GM19099 (cell line): ENCODE measurements at regions not wholly inside any gene's neighbourhood (a gene's known extent, or its start where the extent isn't known, plus 50 kb on each side); places are given as distances from the start of the nearest gene placed in this dataset.

Experiments used
- POLR2A ChIP-seq: IDR thresholded peaks from 3 replicates; pipeline ENCODE4 v1.6.1; 2011; ENCODE audit warnings: low read depth; ENCODE audit not compliant: insufficient read length; ENCODE audit errors: extremely low read depth

DNA sequence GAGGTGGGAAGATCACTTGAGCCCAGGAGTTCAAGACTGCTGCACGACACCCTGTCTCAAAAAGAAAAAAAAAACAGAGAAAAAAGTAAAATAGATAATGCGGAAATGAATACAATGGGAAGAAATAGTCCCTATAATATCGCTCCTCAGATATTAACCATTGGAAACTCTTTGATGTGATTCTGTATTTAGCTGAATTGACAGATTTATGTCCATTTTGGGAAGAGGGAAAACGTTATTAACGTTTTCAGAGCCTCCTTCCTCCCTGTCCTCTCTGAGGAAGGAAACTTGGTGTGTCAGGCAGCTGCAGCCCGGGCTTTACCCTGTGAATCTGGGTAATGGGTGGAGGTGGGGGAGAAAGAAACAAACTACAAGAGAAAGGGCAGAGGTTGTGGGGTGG is 61.6 kb upstream of the ECE1 start:
- no peak for TF ChIP-seq POLR2A

DNA sequence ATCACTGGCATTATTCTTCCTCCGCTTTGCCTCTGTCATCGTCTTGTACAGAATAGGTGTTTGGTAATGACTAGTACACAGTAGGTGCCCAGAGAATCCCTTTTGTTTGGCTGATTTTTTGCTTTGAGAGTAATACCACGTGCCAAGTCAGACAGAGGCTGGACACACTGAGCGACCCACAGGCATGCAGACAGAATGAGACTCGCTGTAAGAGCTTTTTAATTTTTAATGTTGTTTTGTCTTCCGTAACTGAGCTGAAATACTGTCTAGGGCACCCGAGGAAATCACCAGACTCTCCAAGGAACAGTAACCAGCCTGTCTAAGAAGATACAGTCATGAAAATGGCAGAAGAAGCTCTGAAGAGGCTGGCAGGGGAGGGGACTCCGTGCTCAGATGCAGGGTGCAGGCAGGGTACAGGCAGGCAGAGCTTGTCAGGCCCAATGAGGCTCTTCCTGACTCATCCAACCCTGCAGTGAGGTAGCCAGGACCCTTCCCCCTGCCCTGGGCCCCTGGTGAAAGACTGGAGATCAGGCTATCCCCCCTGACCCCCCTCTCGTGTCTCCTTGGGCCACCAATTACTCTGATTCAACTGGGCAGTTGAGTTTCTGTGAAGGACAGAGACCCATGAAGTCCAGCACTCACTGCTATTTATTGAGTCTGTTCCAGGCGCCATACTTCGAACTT is 60.1 kb upstream of the ECE1 start:
- TF ChIP-seq POLR2A, result no peak

DNA sequence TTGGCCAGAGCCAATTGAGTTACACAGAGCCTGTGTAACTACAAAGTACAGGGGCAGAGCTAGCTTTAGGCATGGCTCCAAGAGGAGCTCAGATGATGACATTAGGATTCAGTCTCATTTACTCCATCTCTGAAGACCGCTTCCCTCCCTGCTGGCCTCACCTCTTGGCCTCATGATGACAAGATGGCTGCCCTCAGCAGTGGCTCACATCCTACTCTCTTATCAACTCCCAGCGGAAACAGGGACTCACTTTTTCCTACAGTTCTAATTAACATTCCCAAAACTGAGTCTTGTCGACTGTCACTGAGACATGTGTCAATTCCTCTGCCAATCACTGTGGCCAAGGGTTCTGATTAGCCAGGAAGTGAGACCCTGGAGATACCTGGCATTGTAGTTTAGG is 59.4 kb upstream of the ECE1 start:
- TF ChIP-seq POLR2A, result no peak

DNA sequence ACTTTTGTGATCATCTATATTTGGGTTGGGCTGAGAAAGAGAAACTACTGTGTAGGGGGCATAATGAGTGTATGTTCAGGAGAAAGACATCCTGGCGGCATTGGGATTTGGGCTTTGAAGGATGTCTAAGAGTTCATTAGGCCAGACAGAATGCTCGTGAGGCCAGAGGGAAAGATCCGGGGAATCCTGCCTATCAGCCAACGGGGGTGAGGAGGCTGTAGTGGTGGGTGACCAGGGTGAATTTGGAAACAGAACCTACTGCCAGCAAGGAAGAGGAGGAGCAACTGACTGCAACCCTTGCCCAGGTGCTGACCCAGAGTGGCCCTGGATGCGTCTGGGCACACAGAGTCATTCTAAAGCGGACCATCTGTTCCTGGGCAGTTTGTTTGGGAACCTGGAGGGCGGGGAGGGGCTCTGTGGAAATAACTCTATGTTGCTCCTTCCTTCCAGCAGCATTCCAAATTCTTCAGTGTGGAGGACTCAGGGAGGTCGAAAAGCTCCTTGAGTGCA is 56.9 kb upstream of the ECE1 start:
- TF ChIP-seq POLR2A, result no peak

DNA sequence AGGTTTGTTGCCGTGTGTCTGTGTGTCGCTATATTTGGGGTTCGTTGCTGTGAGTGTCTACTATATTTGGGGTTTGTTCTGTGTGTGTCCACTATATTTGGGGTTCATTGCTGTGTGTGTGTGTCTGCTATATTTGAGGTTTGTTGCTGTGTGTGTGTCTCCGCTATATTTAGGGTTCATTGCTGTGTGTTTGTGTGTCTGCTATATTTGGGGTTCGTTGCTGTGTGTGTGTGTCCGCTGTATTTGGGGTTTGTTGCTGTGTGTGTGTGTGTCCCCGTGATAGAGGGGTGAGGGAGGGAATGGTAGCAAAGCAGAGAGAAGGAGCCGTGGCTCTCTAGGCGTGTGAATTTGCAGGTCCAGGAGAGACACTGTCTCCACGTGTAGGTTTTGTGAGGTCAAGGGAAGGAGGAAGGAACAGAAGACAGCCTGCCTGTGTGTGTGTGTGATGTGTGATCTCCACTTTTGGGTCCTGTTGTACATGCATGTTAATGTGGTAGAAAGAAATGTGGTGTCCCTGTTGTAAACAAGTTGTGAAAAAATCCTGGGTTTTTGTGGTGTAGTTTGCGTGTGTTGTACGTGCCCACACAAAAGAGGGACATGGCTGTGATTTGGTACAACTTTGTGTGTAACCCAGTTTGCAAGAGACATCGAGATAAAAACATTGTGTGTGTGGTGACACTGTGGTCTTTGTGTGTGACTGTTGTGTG is 56.3 kb upstream of the ECE1 start:
- TF ChIP-seq POLR2A, result no peak

DNA sequence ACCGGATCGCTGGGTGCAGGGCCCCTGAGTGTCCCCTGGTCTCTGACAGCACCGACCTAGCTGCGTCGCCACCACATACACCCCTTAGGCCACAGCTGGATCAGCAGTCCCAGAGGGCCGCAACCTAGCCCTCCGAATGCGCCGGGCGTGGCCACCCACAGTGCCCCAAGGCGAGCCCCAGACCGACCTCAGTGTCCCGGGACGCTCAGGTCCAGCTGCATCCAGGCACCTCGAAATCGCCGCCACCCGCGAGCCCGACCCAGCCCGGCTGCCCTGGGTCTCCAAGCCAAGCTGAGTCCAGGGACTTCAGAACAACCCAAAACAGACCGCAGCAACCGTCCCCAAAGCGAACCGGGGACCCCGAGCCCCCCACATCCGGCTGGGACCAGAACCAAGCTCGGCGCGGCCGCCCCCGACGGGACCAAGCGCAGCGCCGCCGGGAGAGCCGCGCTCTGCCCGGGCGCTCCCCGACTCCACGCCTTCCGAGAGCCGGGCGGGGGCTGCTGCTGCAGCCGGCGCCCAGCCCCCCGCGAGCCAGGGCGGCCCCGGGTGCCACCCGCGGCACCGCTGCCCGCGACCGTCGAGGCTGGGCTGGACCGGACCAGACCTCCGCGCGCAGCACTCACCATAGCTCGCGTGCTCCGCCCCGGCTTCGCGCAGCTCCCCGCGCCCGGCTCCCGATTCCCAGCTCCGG is 54.6 kb upstream of the ECE1 start:
- TF ChIP-seq POLR2A, result peak; percentile 31

DNA sequence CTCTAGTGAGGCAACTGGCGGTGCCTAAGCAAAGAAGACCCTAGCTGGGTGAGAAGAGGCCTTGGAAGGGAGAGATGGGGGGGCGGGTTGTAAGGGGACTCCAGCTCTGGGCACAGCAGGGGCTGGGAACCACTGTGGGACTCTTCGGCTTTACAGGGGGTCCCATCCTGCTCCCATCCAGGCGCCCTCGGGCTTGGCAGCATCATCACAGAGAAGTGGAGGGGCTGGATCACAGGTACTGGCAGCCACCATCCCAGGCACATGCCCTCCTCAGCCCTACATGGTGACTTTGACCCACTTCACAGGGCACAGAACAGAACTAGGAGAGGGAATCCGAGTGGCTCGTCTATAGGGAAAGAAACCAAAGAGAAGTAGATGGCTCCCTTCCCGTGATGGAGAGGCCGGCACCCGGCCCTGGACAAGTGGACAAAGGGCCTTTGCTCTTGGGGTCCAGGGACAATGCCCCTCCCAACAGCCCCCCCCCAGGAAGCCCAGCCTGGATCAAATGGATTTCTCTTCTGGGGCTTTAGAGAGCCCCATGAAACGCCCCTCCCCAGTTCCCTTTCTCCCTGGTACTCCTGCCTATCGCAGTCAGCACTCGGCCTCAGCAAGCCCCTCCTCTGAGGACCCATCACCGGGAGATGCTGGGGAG is 54.0 kb upstream of the ECE1 start:
- no peak for TF ChIP-seq POLR2A

DNA sequence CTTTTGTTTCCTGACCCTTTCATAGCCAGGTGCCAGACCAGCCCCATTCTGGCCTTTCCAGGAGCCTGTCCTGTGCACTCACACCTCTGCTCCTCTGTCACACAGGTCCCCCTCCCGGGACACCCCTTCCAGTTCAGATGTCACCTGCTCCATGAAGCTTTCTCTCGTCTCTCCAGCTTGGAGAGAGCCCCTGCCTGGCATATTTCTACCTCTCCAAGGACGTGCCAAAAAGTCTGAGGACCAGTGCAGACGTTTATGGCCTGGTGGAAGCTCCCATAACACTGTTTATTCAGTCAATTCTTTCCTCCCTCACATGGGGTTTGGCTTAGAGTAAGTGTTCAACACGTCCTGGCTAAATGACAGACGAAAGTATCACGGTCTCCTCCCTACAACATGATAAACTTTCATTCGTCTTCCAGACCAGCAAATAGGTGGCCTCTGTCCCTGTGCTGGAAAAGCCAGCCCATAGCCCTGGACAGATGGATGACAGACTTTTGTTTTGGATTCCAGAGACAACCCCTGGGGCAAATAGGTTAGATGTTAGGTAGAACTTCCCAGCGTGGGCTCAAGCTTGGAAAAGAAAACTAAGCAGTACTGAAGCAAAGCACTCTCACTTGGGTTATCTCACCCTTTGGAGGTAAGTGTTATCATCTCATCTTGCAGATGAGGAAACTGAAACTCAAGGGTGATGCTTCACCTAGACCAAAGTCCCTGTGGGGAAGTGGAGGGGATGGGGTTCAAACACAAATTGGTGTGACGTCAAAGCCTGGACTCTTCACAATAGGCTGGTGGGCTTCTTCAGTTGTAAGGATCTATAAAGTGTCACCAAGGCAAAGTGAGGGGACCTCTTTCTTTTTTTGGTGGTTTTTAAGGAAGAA is 52.9 kb upstream of the ECE1 start:
- no peak for TF ChIP-seq POLR2A

DNA sequence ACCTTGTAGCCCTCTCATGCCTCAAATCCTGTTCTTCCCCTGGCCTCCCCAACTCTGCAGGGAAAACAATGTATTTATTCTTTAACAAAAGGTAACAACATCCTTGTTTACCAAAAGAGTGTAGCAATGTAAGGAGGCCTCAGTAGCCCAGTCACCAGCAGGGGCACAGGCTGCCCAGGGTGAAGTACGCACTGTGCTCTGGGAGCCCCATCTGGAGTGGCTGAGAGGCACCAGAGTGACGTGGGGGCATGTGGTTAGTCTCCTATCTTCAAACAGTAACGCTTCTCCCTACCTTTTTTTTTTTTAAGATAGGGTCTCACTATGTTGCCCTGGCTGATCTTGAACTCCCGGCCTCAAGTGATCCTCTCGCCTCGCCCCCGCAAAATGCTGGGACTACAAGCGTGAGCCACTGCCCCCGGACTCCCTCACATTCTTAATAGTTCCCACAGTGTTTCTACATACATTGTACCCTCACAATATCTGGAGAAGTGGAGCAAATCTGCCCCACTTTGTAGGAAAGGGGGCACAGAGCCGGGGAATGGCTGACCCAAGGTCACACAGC is 51.3 kb upstream of the ECE1 start:
- TF ChIP-seq POLR2A, result no peak

DNA sequence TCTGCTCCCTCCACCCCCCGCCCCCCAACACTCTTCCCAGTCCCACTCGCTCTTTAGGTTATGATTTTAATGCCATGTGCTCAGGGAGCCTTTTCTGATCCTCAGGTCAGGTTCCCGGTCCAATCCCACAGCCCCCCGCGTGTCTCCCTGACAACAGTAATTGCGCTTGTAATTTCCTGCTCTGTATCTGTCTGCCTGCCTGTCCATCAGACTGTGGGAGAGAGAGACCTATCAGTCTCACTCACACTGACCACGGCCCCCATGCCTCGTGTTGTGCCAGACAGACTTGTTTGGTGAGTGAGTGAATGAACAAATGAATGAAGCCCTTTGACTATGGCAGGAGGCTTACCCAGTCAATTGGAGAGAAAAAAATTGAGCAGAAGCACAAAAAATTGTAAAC is 50.8 kb upstream of the ECE1 start:
- TF ChIP-seq POLR2A, result no peak

DNA sequence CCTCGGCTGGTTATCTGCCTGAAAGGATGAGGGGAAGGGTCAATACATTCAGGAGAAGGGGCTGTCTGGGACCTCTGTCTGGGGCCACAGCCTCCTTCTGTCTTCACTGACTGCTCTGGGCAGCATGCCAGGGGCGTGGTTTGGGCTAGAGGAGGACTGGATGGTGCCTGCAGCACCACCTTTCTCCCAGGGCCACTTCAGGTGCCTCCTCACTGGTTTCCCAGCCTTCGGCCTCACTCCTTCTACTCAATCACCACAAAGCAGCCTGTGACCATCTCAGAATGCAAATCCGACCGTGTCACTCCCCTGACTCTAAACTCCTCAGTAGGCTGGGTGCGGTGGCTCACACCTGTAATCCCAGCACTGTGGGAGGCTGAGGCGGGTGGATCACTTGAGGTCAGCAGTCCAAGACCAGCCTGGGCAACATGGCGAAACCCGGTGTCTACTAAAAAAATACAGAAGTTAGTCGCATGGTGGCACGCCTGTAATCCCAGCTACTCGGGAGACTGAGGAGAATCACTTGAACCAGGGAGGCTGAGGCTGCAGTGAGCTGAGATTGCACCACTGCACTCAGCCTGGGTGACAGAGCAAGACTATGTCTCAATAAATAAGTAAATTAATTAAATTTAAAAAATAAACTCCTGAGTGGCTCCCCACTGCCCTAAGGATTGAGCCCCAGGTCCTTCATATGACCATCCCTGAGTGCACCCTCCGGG is 50.1 kb upstream of the ECE1 start:
- TF ChIP-seq POLR2A, result no peak
